GM23248 (cell line): ENCODE measurements at regions not wholly inside any gene's neighbourhood (a gene's known extent, or its start where the extent isn't known, plus 50 kb on each side); places are given as distances from the start of the nearest gene placed in this dataset.

Source experiments
- EZH2 ChIP-seq: fragments of 200-600 bp; sonication (generic); IDR thresholded peaks from 2 replicates; pipeline ENCODE4 v1.6.1; 2018; ENCODE audit warnings: antibody characterized with exemption, mild to moderate bottlenecking; ENCODE audit not compliant: insufficient read depth, poor library complexity, severe bottlenecking
- EZH2phosphoT487 ChIP-seq: fragments of 200-600 bp; sonication (generic); IDR thresholded peaks from 2 replicates; pipeline ENCODE4 v1.6.1; 2018; ENCODE audit warnings: antibody characterized with exemption, moderate library complexity, mild to moderate bottlenecking, low read depth; ENCODE audit not compliant: insufficient read depth

DNA sequence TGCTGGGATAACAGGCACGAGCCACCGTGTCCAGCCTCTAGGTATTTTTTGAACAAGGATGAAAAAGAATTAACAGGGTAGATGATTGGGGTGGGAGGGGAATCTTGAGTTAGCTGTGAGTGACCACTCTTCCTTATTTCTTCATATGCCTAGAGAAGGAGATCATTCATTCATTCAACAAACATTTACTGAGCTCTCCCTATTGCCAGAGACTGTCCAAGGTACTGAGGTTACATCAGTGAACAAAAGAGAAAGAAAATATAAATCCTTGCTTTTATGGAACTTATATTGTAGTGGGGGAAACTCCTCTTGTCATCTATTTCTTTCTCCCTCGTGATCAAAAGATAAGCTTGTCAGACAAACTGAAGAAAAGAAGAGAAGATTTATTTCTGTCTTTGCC lies 62.9 kb downstream of the S1PR1 start:
- TF ChIP-seq EZH2phosphoT487 (no peak), EZH2 (no peak)
